B cell (primary cell): ENCODE measurements at regions not wholly inside any gene's neighbourhood (a gene's known extent, or its start where the extent isn't known, plus 50 kb on each side); places are given as distances from the start of the nearest gene placed in this dataset.

Experiments
- ATAC-seq: fragments of 200-7000 bp; cut with Tn5 transposase; one replicate; pipeline ENCODE4 v1.10.0; 2021; ENCODE audit warnings: low read depth, mild to moderate bottlenecking, moderate number of reproducible peaks, moderate library complexity
- CTCF ChIA-PET: fragments of 350-600 bp; sonication (Branson Sonifier 250); formaldehyde crosslinking; loops from one replicate; lab custom pipeline; 2021; ENCODE audit warnings: antibody characterized with exemption, inconsistent platforms; lab: Charles Lee
- POLR2A ChIA-PET: fragments of 350-600 bp; sonication (Branson Sonifier 250); formaldehyde crosslinking; loops from one replicate; lab custom pipeline; 2021; ENCODE audit warnings: antibody characterized with exemption; lab: Charles Lee
- DNase-seq: peaks from one replicate; pipeline ENCODE4 v3.0.0; 2013
- H2AFZ ChIP-seq: 2 replicates; pipeline ENCODE4 v1.6.1; 2012; ENCODE audit warnings: mild to moderate bottlenecking, low read depth, low read length; ENCODE audit not compliant: insufficient read depth, poor library complexity, severe bottlenecking
- H3K27ac ChIP-seq, 2 donors: 1 replicate in 1 of 2; 2 replicates in 1 of 2; pipeline ENCODE4 v1.5.1; 2012 to 2013; ENCODE audit warnings: low read length in 2 of 2, mild to moderate bottlenecking in 2 of 2, moderate library complexity in 1 of 2
- H3K27me3 ChIP-seq, 4 experiments: fragments of 200-600 bp in 1 of 4; sonication (generic) in 1 of 4; replicated peaks in 1 of 4; 1 replicate in 2 of 4; 2 replicates in 2 of 4; pipeline versions ENCODE4 v1.6.1 to v1.7.0; 2013 to 2016; ENCODE audit warnings: low read length in 3 of 4, mild to moderate bottlenecking in 2 of 4, mixed read lengths in 1 of 4, moderate library complexity in 1 of 4; ENCODE audit not compliant: insufficient read depth in 4 of 4, control insufficient read depth in 3 of 4; ENCODE audit errors: control extremely low read depth in 1 of 4
- H3K36me3 ChIP-seq, 2 experiments: replicated peaks in 1 of 2; 1 replicate in 1 of 2; 2 replicates in 1 of 2; pipeline versions ENCODE4 v1.6.1 to v1.7.1; 2013; ENCODE audit warnings: low read length in 1 of 2; ENCODE audit not compliant: insufficient read depth in 2 of 2, control insufficient read depth in 1 of 2; ENCODE audit errors: control extremely low read depth in 1 of 2, extremely low read depth in 1 of 2
- H3K4me1 ChIP-seq, 2 donors: fragments of 200-600 bp in 1 of 2; sonication (generic) in 1 of 2; 1 replicate in 1 of 2; 2 replicates in 1 of 2; pipeline versions ENCODE4 v1.5.1 to v1.6.1; 2013 to 2017; ENCODE audit warnings: low read length in 2 of 2; ENCODE audit not compliant: control insufficient read depth in 2 of 2, insufficient read depth in 2 of 2
- H3K4me2 ChIP-seq: replicated peaks from 2 replicates; pipeline ENCODE3; 2012; ENCODE audit warnings: mild to moderate bottlenecking, low read depth, low read length; ENCODE audit not compliant: poor library complexity, severe bottlenecking
- H3K4me3 ChIP-seq, 5 experiments: fragments of 200-600 bp in 1 of 5; sonication (generic) in 1 of 5; 1 replicate in 3 of 5; 2 replicates in 2 of 5; pipeline versions ENCODE4 v1.5.1 to v1.7.0; 2011 to 2016; ENCODE audit warnings: low read length in 4 of 5, mild to moderate bottlenecking in 4 of 5, low read depth in 2 of 5, control low read depth in 1 of 5, moderate library complexity in 1 of 5; ENCODE audit not compliant: insufficient read depth in 1 of 5; ENCODE audit errors: control extremely low read depth in 1 of 5, extremely low read depth in 1 of 5
- H3K79me2 ChIP-seq: fragments of 200-600 bp; sonication (generic); one replicate; pipeline ENCODE4 v1.6.0; 2016; ENCODE audit warnings: low read length; ENCODE audit not compliant: control insufficient read depth, insufficient read depth
- H3K9ac ChIP-seq: fragments of 200-600 bp; sonication (generic); 2 replicates; pipeline ENCODE4 v1.6.1; 2017; ENCODE audit warnings: mild to moderate bottlenecking, low read length, moderate library complexity
- H3K9me3 ChIP-seq, 3 donors: one replicate each; pipeline versions ENCODE4 v1.6.1 to v1.7.1; 2013; ENCODE audit warnings: low read length in 2 of 3; ENCODE audit not compliant: control insufficient read depth in 2 of 3, insufficient read depth in 1 of 3; ENCODE audit errors: control extremely low read depth in 1 of 3
- H4K20me1 ChIP-seq: 2 replicates; pipeline ENCODE4 v1.6.0; 2012; ENCODE audit warnings: mild to moderate bottlenecking, low read length; ENCODE audit not compliant: insufficient read depth, control insufficient read depth, poor library complexity, severe bottlenecking
- H3K27ac Mint-ChIP-seq: one replicate; pipeline ENCODE4 v1.8.0; 2021; ENCODE audit warnings: mixed read lengths
- H3K27me3 Mint-ChIP-seq: one replicate; pipeline ENCODE4 v1.8.0; 2021; ENCODE audit warnings: mixed read lengths
- H3K4me1 Mint-ChIP-seq: one replicate; pipeline ENCODE4 v1.8.0; 2021; ENCODE audit warnings: mixed read lengths
- H3K4me3 Mint-ChIP-seq: one replicate; pipeline ENCODE4 v1.8.0; 2021; ENCODE audit warnings: mixed read lengths
- H3K9me3 Mint-ChIP-seq: one replicate; pipeline ENCODE4 v1.8.0; 2022; ENCODE audit warnings: mixed read lengths; ENCODE audit not compliant: insufficient read depth
- EZH2 ChIP-seq: IDR thresholded peaks from 2 replicates; pipeline ENCODE4 v1.6.1; 2012; ENCODE audit warnings: borderline replicate concordance, low read depth, mild to moderate bottlenecking, moderate library complexity, low read length; ENCODE audit not compliant: insufficient read depth, poor library complexity, severe bottlenecking
- WGBS: methylation state at CpG from one replicate; pipeline ENCODE4 v1.1.5; 2013; ENCODE audit warnings: missing lambda C conversion rate; ENCODE audit not compliant: insufficient coverage; 5-methylcytosine and 5-hydroxymethylcytosine counted together
- intact Hi-C: fragments of 100-400 bp; cut with micrococcal nuclease; formaldehyde crosslinking; loops from one replicate; pipeline ENCODE4 v1.10.0; 2022
- TF ChIP-seq, protein P1 (sequence below): fragments of 200-600 bp; IDR thresholded peaks from one replicate; pipeline ENCODE4 v1.8.0; 2022; ENCODE audit warnings: antibody characterized with exemption, mild to moderate bottlenecking

GRCh38 chr2:61649021-61649420, 110.9 kb upstream of the XPO1 start:
- Mint-ChIP-seq H3K27me3 (no peaks in the 10 kb centered on the region), H3K27ac (no peak overlapping the region), H3K9me3 (peaks cover 4% of the 10 kb centered on the region), H3K4me1 (no peaks in the 10 kb centered on the region), H3K4me3 (no peak overlapping the region)
- no peak overlapping the region for H3K9ac ChIP-seq
- H3K4me3 ChIP-seq: no peak overlapping the region
- H3K27me3 ChIP-seq: no peaks in the 10 kb centered on the region
- no peak overlapping the region for H2AFZ ChIP-seq
- intact Hi-C loops: no loop called here
- ChIA-PET POLR2A (no interaction called here), CTCF (interaction anchor here (0.6 kb wide), 1 partner anchor 9 kb away, joined by 3 read pairs; no protein-coding TSS in a partner anchor)
- no peak for DNase-seq
- H3K9me3 ChIP-seq: peaks cover 1 to 10% (median 5%) of the 10 kb centered on the region in 3 donors
- no peaks in the 10 kb centered on the region for H3K36me3 ChIP-seq
- no peaks in the 10 kb centered on the region for H4K20me1 ChIP-seq
- no peaks in the 10 kb centered on the region for H3K79me2 ChIP-seq
- H3K4me2 ChIP-seq: no peak overlapping the region
- H3K27ac ChIP-seq: no peak overlapping the region
- H3K4me1 ChIP-seq: no peaks in the 10 kb centered on the region
- TF ChIP-seq, protein P1, sequence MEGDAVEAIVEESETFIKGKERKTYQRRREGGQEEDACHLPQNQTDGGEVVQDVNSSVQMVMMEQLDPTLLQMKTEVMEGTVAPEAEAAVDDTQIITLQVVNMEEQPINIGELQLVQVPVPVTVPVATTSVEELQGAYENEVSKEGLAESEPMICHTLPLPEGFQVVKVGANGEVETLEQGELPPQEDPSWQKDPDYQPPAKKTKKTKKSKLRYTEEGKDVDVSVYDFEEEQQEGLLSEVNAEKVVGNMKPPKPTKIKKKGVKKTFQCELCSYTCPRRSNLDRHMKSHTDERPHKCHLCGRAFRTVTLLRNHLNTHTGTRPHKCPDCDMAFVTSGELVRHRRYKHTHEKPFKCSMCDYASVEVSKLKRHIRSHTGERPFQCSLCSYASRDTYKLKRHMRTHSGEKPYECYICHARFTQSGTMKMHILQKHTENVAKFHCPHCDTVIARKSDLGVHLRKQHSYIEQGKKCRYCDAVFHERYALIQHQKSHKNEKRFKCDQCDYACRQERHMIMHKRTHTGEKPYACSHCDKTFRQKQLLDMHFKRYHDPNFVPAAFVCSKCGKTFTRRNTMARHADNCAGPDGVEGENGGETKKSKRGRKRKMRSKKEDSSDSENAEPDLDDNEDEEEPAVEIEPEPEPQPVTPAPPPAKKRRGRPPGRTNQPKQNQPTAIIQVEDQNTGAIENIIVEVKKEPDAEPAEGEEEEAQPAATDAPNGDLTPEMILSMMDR: no peak
- 100% methylated on average over 1 of the region's 2 CpGs for WGBS
- no peak for ATAC-seq

- WGBS: 97% methylated on average over 3 of the region's 5 CpGs
- Histone ChIP-seq H3K4me2 (no peak overlapping the region), H3K9me3 (peaks cover 2 to 10% (median 5%) of the 10 kb centered on the region in 3 donors), H3K79me2 (no peaks in the 10 kb centered on the region), H3K36me3 (no peaks in the 10 kb centered on the region), H3K4me3 (no peak overlapping the region), H3K27ac (no peak overlapping the region), H3K27me3 (no peaks in the 10 kb centered on the region), H3K9ac (no peak overlapping the region), H3K4me1 (no peaks in the 10 kb centered on the region), H2AFZ (no peak overlapping the region), H4K20me1 (no peaks in the 10 kb centered on the region)
- ChIA-PET CTCF (interaction anchor here (0.6 kb wide), 1 partner anchor 11 kb away, joined by 6 read pairs; no protein-coding TSS in a partner anchor), POLR2A (interaction anchor here (0.5 kb wide), 1 partner anchor 248 kb away, joined by 7 read pairs; no protein-coding TSS in a partner anchor)
- Mint-ChIP-seq H3K4me1 (no peaks in the 10 kb centered on the region), H3K4me3 (no peak overlapping the region), H3K27ac (no peak overlapping the region), H3K27me3 (no peaks in the 10 kb centered on the region), H3K9me3 (peaks cover 4% of the 10 kb centered on the region)
- intact Hi-C loops: no loop called here
- no peak for ATAC-seq
- no peak for DNase-seq
- TF ChIP-seq, protein P1: no peak
- no peak for TF ChIP-seq EZH2
These were observed 108.9 kb upstream of the XPO1 start for GRCh38 chr2:61647044-61647443.
